ENCODE measurements at regions not wholly inside any gene's neighbourhood (a gene's known extent, or its start where the extent isn't known, plus 50 kb on each side); places are given as distances from the start of the nearest gene placed in this dataset.
A peak's percentile ranks its signal among the peaks of the same experiment; 100 is the strongest.
"Not testable (repeated sequence)": the region's sequence is repeated elsewhere in the genome, so short reads cannot be mapped to it uniquely, and the experiment has no call there.

DNA sequence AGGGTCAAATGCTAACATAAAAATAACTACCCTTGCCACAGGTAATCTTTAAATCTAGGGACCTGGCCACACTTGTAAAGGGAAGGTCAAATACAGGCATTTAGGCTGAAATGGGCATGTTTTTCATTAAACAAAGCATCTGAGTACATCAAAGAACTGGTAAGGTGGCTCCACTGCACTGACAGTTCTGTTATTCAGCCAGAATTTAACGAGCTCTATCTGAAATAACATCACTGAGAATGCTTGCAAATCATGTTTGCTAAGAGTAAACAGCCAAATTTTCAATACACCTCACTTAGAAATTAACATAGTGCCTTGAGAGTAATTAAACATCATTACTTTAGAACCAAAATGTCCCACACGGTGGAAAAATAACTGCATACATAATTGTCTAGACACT, 118.9 kb downstream of the MTHFS start:
- H3K27ac Mint-ChIP-seq: no peak overlapping the region
- ATAC-seq (no peak), DNase-seq (no peak)
- peaks cover 3 to 22% of the 10 kb centered on the region in 2 donors for H3K9me3 Mint-ChIP-seq
- peaks cover 7% of the 10 kb centered on the region for H3K4me1 Mint-ChIP-seq
- no peak overlapping the region for H3K4me3 Mint-ChIP-seq
- H3K27me3 Mint-ChIP-seq: peaks cover 25% of the 10 kb centered on the region

- Mint-ChIP-seq H3K27me3 (peaks cover 27% of the 10 kb centered on the region), H3K9me3 (peaks cover 8 to 28% of the 10 kb centered on the region in 2 donors), H3K4me1 (peaks cover 7% of the 10 kb centered on the region), H3K27ac (no peak overlapping the region), H3K4me3 (no peak overlapping the region)
- DNase-seq (no peak), ATAC-seq (no peak)
Observed at GRCh38 chr15:79778378-79778990, 118.3 kb downstream of the MTHFS start.

GRCh38 chr15:79779746-79780145, 117.1 kb downstream of the MTHFS start:
- H3K4me1 Mint-ChIP-seq: peaks cover 7% of the 10 kb centered on the region
- DNase-seq (peak; percentile 5 to 47), ATAC-seq (peak; percentile 82)
- no peak overlapping the region for H3K27ac Mint-ChIP-seq
- H3K4me3 Mint-ChIP-seq: no peak overlapping the region
- peaks cover 12 to 33% of the 10 kb centered on the region in 2 donors for H3K9me3 Mint-ChIP-seq
- H3K27me3 Mint-ChIP-seq: peaks cover 31% of the 10 kb centered on the region

DNA sequence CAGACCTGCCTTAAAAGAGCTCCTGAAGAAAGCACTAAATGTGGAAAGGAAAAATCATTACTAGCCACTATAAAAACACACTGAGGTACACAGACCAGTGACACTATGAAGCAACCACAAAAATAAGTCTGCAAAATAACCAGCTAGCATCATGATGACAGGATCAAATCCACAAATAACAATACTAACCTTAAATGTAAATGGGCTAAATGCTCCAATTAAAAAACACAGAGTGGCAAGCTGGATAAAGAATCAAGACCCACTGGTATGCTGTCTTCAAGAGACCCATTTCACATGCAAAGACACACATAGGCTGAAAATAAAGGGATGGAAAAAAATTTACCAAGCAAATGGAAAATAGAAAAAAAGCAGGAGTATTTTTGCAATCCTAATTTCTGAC, 114.5 kb downstream of the MTHFS start:
- not testable (repeated sequence) for H3K27ac Mint-ChIP-seq, DNase-seq, H3K4me1 Mint-ChIP-seq, ATAC-seq, H3K4me3 Mint-ChIP-seq
- H3K27me3 Mint-ChIP-seq: peaks cover 41% of the 10 kb centered on the region
- peaks cover 12 to 33% of the 10 kb centered on the region in 2 donors for H3K9me3 Mint-ChIP-seq
